Renal pelvis (tissue), 1 donor: ENCODE measurements at regions not wholly inside any gene's neighbourhood (a gene's known extent, or its start where the extent isn't known, plus 50 kb on each side); places are given as distances from the start of the nearest gene placed in this dataset.
"Not testable (repeated sequence)": the region's sequence is repeated elsewhere in the genome, so short reads cannot be mapped to it uniquely, and the experiment has no call there.

Source experiments
- DNase-seq: peaks from one replicate; pipeline ENCODE4 v3.0.0-alpha.2; 2013

GRCh38 chr4:65265526-65265925 is 404.8 kb downstream of the EPHA5 start:
- DNase-seq = no peak

GRCh38 chr4:65259296-65259695 is 411.0 kb downstream of the EPHA5 start:
- DNase-seq = no peak

- no peak for DNase-seq
Observed at GRCh38 chr4:65250916-65251315, 419.4 kb downstream of the EPHA5 start.

- DNase-seq = no peak
Observed at GRCh38 chr4:65249111-65249510, 421.2 kb downstream of the EPHA5 start.

GRCh38 chr4:65242156-65242846 is 428.0 kb downstream of the EPHA5 start:
- DNase-seq = no peak

- no peak for DNase-seq
Observed at GRCh38 chr4:65241257-65241997, 428.9 kb downstream of the EPHA5 start.

- DNase-seq = no peak
Observed at GRCh38 chr4:65234061-65234460, 436.2 kb downstream of the EPHA5 start.

GRCh38 chr4:65227628-65228027 is 442.7 kb downstream of the EPHA5 start:
- DNase-seq = no peak

GRCh38 chr4:65223601-65224000 is 446.7 kb downstream of the EPHA5 start:
- no peak for DNase-seq

GRCh38 chr4:65223074-65223473 is 447.2 kb downstream of the EPHA5 start:
- not testable (repeated sequence) for DNase-seq

- DNase-seq = no peak
Observed at GRCh38 chr4:65217179-65217578, 453.1 kb downstream of the EPHA5 start.

GRCh38 chr4:65202853-65203236 is 467.4 kb downstream of the EPHA5 start:
- no peak for DNase-seq

- no peak for DNase-seq
Observed at GRCh38 chr4:65202165-65202852, 468.0 kb downstream of the EPHA5 start.

GRCh38 chr4:65195666-65196065 is 474.6 kb downstream of the EPHA5 start:
- DNase-seq = no peak

GRCh38 chr4:65195002-65195401 is 475.3 kb downstream of the EPHA5 start:
- DNase-seq = no peak

GRCh38 chr4:65193985-65194384 is 476.3 kb downstream of the EPHA5 start:
- DNase-seq = no peak

GRCh38 chr4:65190780-65191179 is 479.5 kb downstream of the EPHA5 start:
- no peak for DNase-seq

- no peak for DNase-seq
Observed at GRCh38 chr4:65175585-65175984, 494.7 kb downstream of the EPHA5 start.

- DNase-seq = no peak
Observed at GRCh38 chr4:65170768-65171514, 499.3 kb downstream of the EPHA5 start.

GRCh38 chr4:65167719-65168118 is 502.6 kb downstream of the EPHA5 start:
- DNase-seq = no peak

- no peak for DNase-seq
Observed at GRCh38 chr4:65152205-65152604, 518.1 kb downstream of the EPHA5 start.

GRCh38 chr4:65139998-65140397 is 530.3 kb downstream of the EPHA5 start:
- DNase-seq = no peak
